ENCODE measurements at regions not wholly inside any gene's neighbourhood (a gene's known extent, or its start where the extent isn't known, plus 50 kb on each side); places are given as distances from the start of the nearest gene placed in this dataset.
"Not testable (repeated sequence)": the region's sequence is repeated elsewhere in the genome, so short reads cannot be mapped to it uniquely, and the experiment has no call there.

- no peak for DNase-seq (ENCODE audit: low spot score)
- no peak for TF ChIP-seq CTCF (IDR thresholded peaks at IDR 0.05; ENCODE audit: extremely low read depth, insufficient read depth, missing control alignments)
- in situ Hi-C loops (cut with MboI; ENCODE audit: low pct_unique_long_range_greater_than_20kb, low sequenced_read_pairs, unreplicated experiment), result no loop called here
Observed at GRCh38 chr15:87669846-87670245, 586.7 kb downstream of the NTRK3 start.

DNA sequence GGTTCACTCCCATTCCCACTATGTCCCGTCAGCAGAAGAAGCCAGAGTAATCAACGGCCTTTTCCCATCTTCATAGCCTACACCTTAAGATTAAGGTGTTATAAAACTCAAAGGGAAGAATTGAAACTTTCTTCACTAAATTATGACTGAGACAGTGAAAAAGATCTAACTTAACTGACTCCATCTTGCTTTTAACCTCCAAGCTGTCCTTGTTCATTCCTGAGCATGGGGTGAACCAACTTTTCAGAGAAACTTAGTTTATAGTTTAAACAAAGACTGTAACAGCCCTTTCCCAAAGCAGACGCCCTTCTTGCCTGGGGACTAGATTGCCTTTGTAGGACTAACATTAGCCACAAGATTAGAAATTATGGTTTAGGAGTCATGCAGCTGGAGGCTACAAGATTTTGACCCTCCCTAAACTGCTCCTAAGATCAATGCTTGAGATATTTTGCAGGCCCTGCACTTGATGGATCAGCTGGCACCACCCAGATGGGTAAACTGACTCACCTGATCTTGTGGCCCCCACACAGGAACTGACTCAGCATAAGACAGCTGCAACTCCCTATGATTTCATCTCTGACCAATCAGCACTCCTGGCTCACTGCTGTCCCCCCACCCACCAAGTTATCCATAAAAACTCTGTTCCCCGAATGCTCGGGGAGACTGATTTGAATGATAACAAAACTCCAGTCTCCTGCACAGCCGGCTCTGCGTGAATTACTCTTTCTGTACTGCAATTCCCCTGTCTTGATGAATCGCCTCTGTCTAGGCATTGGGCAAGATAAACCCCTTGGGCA lies 587.6 kb downstream of the NTRK3 start:
- DNase-seq (ENCODE audit: low spot score); in situ Hi-C loops (cut with MboI; ENCODE audit: low pct_unique_long_range_greater_than_20kb, low sequenced_read_pairs, unreplicated experiment): not testable (repeated sequence)

DNA sequence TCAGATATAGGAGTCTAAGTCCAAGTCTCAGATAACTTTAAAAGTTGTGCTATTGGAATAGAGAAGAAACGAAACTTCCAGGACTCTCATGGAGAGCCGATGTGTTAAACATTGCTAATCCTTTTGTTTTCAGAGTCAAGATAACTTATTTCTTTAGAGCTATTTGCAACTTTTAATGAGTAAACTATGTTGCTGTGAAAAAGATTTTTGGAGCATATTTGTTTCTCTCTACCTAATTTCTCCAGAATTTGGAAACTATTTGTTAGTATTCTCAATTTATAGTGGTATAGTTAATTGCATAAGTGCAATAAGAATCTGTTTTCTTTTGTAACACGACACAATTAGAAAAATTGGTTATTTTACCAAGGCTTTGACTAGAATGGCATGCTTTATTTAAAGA lies 588.9 kb downstream of the NTRK3 start:
- in situ Hi-C loops (cut with MboI; ENCODE audit: low pct_unique_long_range_greater_than_20kb, low sequenced_read_pairs, unreplicated experiment), result no loop called here
- DNase-seq (ENCODE audit: low spot score), result no peak
- no peak for TF ChIP-seq CTCF (IDR thresholded peaks at IDR 0.05; ENCODE audit: extremely low read depth, insufficient read depth, missing control alignments)

GRCh38 chr15:87662575-87662974 lies 594.0 kb downstream of the NTRK3 start:
- in situ Hi-C loops (cut with MboI; ENCODE audit: low pct_unique_long_range_greater_than_20kb, low sequenced_read_pairs, unreplicated experiment), result no loop called here
- DNase-seq (ENCODE audit: low spot score), result no peak
- TF ChIP-seq CTCF (IDR thresholded peaks at IDR 0.05; ENCODE audit: extremely low read depth, insufficient read depth, missing control alignments), result no peak

DNA sequence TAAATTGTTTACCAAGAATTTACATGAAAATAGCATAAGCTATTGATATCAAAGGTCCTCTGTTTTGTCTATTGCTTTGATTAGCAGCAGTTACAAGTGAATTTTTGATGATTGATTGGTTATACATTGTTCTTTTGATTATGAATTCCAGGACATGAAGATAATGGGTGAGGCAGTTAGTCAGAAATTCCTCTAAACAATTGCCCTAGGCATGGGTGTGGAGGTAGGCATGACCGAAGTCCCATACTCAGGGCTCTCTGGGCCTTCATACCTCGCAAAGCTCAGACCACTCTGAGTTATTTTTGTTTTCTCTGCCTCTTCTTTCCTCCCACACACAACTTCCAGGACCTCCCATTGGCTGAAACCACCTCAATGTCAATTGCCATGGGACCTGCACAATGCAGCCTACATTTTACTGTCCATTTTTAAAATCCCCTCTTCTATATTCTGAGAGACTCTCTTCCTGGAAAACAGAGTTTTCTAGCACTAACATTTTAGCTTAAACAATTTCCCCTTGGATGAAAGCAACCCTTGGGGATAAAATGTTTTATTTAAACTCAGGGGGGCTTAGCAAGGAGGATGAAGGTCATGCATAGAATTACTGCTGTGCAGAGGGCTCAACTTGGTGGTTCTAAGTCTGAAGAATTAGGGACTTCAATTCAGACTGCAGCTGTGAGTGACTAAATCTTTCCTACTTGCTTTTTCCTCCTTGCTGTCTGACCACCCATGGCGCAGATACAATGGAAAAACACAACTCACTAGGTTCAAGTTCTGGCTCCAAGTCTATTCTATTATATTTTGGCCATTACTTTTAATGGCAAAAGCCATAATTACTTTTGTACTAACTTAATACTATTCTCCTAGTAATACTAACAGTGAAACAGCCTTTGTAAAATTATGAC lies 594.8 kb downstream of the NTRK3 start:
- TF ChIP-seq CTCF (IDR thresholded peaks at IDR 0.05; ENCODE audit: extremely low read depth, insufficient read depth, missing control alignments), result no peak
- in situ Hi-C loops (cut with MboI; ENCODE audit: low pct_unique_long_range_greater_than_20kb, low sequenced_read_pairs, unreplicated experiment), result no loop called here
- DNase-seq (ENCODE audit: low spot score), result no peak

DNA sequence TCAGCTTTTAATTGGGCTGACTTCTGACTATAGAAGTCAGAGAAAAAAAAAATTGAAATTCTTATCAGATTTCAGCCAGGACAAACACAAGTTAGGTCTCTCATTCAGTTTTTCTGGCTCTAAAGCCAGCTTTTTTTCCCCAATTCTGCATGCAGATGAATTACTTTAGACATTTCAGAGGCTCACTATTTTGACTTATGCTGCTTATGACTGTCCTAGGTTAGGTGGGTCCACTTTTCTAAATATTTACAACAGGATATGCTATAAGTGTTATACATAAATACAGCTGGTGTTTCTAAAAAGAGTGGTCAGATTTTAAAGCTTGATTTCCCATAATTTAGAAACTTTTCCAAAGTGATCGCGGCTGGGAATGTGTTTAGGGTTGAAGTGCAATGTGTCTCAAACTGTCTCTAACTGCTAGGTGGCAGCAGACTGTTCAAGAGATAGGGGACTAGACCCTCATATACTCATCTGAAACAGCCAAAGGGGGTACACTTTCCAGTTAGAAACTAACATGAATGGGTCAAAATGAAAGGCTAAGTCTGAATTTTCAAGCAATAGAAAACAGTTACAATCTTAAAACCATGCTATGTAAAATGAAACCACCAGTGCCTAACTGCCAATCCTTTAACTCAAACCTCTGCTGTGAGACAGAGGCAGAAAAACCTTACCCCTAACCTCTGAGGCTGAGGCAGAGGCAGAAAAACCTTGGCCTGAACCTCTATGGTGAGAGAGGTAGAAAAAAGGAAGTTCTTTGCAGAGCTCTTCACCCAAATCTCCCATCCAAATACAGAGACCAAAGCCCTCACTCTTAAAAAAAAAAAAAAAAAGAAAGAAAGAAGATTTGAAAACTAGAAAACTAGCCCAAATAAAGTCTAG lies 596.0 kb downstream of the NTRK3 start:
- no peak for DNase-seq (ENCODE audit: low spot score)
- in situ Hi-C loops (cut with MboI; ENCODE audit: low pct_unique_long_range_greater_than_20kb, low sequenced_read_pairs, unreplicated experiment), result no loop called here
- no peak for TF ChIP-seq CTCF (IDR thresholded peaks at IDR 0.05; ENCODE audit: extremely low read depth, insufficient read depth, missing control alignments)
